Trophoblast cell (in vitro differentiated cells and primary cell): ENCODE measurements at regions not wholly inside any gene's neighbourhood (a gene's known extent, or its start where the extent isn't known, plus 50 kb on each side); places are given as distances from the start of the nearest gene placed in this dataset.
"Not testable (repeated sequence)": the region's sequence is repeated elsewhere in the genome, so short reads cannot be mapped to it uniquely, and the experiment has no call there.

Source experiments
- DNase-seq, 2 donors: peaks; one replicate each; pipeline ENCODE4 v3.0.0-alpha.2; 2016
- H2AFZ ChIP-seq: 2 replicates; pipeline ENCODE4 v1.6.1; 2013; ENCODE audit warnings: low read length, moderate library complexity, mild to moderate bottlenecking; ENCODE audit not compliant: insufficient read depth, poor library complexity
- H2AK5ac ChIP-seq: 2 replicates; pipeline ENCODE4 v1.6.1; 2013; ENCODE audit warnings: mild to moderate bottlenecking, low read length
- H2BK120ac ChIP-seq: 2 replicates; pipeline ENCODE4 v1.6.1; 2013; ENCODE audit warnings: low read length, mild to moderate bottlenecking, moderate library complexity; ENCODE audit not compliant: insufficient read depth, poor library complexity
- H2BK12ac ChIP-seq: 2 replicates; pipeline ENCODE4 v1.6.1; 2013; ENCODE audit warnings: mild to moderate bottlenecking, low read length, moderate library complexity
- H2BK5ac ChIP-seq: 2 replicates; pipeline ENCODE4 v1.6.1; 2013; ENCODE audit warnings: low read length, low read depth, moderate library complexity, mild to moderate bottlenecking; ENCODE audit not compliant: poor library complexity
- H3K14ac ChIP-seq: 2 replicates; pipeline ENCODE4 v1.6.1; 2013; ENCODE audit warnings: mild to moderate bottlenecking, low read length
- H3K18ac ChIP-seq: 2 replicates; pipeline ENCODE4 v1.6.1; 2013; ENCODE audit warnings: mild to moderate bottlenecking, low read length
- H3K23ac ChIP-seq: 2 replicates; pipeline ENCODE4 v1.6.1; 2013; ENCODE audit warnings: low read length
- H3K27ac ChIP-seq: 2 replicates; pipeline ENCODE4 v1.5.1; 2013; ENCODE audit warnings: low read depth, mild to moderate bottlenecking, inconsistent platforms, low read length, moderate library complexity
- H3K27me3 ChIP-seq: 2 replicates; pipeline ENCODE4 v1.6.1; 2013; ENCODE audit warnings: inconsistent platforms, mild to moderate bottlenecking, low read length, moderate library complexity; ENCODE audit not compliant: insufficient read depth
- H3K36me3 ChIP-seq, 2 experiments: 1 replicate in 1 of 2; 2 replicates in 1 of 2; pipeline ENCODE4 v1.6.1; 2013; ENCODE audit warnings: low read length in 2 of 2, mild to moderate bottlenecking in 2 of 2, moderate library complexity in 1 of 2; ENCODE audit not compliant: insufficient read depth in 2 of 2, control insufficient read depth in 1 of 2
- H3K4ac ChIP-seq: 2 replicates; pipeline ENCODE4 v1.6.1; 2013; ENCODE audit warnings: low read depth, mild to moderate bottlenecking, low read length, moderate library complexity
- H3K4me1 ChIP-seq, 2 experiments: 1 replicate in 1 of 2; 2 replicates in 1 of 2; pipeline ENCODE4 v1.6.1; 2013; ENCODE audit warnings: low read length in 2 of 2, mild to moderate bottlenecking in 2 of 2, moderate library complexity in 1 of 2; ENCODE audit not compliant: insufficient read depth in 2 of 2, control insufficient read depth in 1 of 2
- H3K4me2 ChIP-seq: 2 replicates; pipeline ENCODE4 v1.6.1; 2013; ENCODE audit warnings: inconsistent platforms, mild to moderate bottlenecking, low read length, moderate library complexity
- H3K4me3 ChIP-seq: 2 replicates; pipeline ENCODE4 v1.5.1; 2013; ENCODE audit warnings: mild to moderate bottlenecking, low read depth, low read length, inconsistent platforms
- H3K79me1 ChIP-seq: one replicate; pipeline ENCODE4 v1.6.1; 2013; ENCODE audit warnings: low read length
- H3K79me2 ChIP-seq: 2 replicates; pipeline ENCODE4 v1.6.1; 2013; ENCODE audit warnings: low read length, mild to moderate bottlenecking; ENCODE audit not compliant: control insufficient read depth, insufficient read depth, poor library complexity
- H3K9ac ChIP-seq: 2 replicates; pipeline ENCODE4 v1.6.1; 2013; ENCODE audit warnings: mild to moderate bottlenecking, low read length
- H3K9me3 ChIP-seq: 2 replicates; pipeline ENCODE4 v1.6.1; 2013; ENCODE audit warnings: low read depth, mild to moderate bottlenecking, control low read depth, inconsistent platforms, low read length; ENCODE audit not compliant: insufficient read depth
- H4K12ac ChIP-seq: 2 replicates; pipeline ENCODE4 v1.6.1; 2013; ENCODE audit warnings: low read depth, mild to moderate bottlenecking, low read length, moderate library complexity
- H4K8ac ChIP-seq: 2 replicates; pipeline ENCODE4 v1.6.1; 2013; ENCODE audit warnings: low read depth, mild to moderate bottlenecking, low read length, moderate library complexity
- H4K91ac ChIP-seq: one replicate; pipeline ENCODE4 v1.6.1; 2013; ENCODE audit warnings: low read depth, mild to moderate bottlenecking, low read length, moderate library complexity
- WGBS: extraction: QIAGEN DNeasy Blood & Tissue Kit; methylation state at CpG from one replicate; pipeline ENCODE4 v1.1.7; 2013; ENCODE audit warnings: missing lambda C conversion rate; ENCODE audit not compliant: insufficient read length, insufficient coverage; ENCODE audit errors: extremely low coverage; 5-methylcytosine and 5-hydroxymethylcytosine counted together

DNA sequence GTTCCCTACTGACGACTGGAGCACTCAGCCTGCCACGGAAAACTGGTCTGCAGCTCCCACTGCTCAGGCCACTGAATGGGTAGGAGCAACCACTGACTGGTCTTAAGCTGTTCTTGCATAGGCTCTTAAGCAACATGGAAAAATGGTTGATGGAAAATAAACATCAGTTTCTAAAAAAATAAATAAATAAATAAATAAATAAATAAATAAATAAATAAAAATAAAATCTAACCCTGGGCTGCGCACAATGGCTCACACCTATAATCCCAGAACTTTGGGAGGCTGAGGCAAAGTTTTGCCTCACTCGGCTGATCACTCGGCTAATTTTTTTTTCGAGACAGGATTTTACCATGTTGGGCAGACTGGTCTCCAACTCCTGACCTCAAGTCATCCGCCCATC is 102.0 kb upstream of the DUSP21 start:
- H3K27me3 ChIP-seq, H3K9ac ChIP-seq, H3K4me3 ChIP-seq, DNase-seq, H3K4me1 ChIP-seq, H4K12ac ChIP-seq, H3K4ac ChIP-seq, H2AK5ac ChIP-seq, H2BK5ac ChIP-seq, H3K23ac ChIP-seq, H2AFZ ChIP-seq, H3K27ac ChIP-seq, H3K9me3 ChIP-seq, H3K36me3 ChIP-seq, H3K79me1 ChIP-seq, H3K4me2 ChIP-seq, H3K79me2 ChIP-seq, H3K18ac ChIP-seq, H2BK12ac ChIP-seq, H4K8ac ChIP-seq, H3K14ac ChIP-seq, H2BK120ac ChIP-seq, H4K91ac ChIP-seq: not testable (repeated sequence)
- no CpG with 5 or more reads among the region's 7 CpGs for WGBS

DNA sequence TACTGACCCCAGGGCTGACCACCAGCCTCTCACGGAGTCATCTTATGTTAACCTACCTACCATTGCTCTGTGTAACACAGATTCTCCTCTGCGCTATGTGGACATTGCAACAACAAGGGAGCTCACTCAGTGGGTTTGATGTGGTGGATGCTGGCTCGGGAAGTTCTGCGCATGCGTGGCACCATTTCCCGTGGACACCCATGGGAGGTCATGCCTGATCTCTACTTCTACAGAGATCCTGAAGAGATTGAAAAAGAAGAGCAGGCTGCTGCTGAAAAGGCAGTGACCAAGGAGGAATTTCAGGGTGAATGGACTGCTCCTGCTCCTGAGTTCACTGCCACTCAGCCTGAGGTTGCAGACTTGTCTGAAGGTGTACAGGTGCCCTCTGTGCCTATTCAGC is 102.4 kb upstream of the DUSP21 start:
- H4K8ac ChIP-seq, H4K91ac ChIP-seq, H3K14ac ChIP-seq, H3K79me2 ChIP-seq, H2BK120ac ChIP-seq, H3K18ac ChIP-seq, H2AFZ ChIP-seq, H3K4me2 ChIP-seq, H3K9ac ChIP-seq, H2BK5ac ChIP-seq, H3K27me3 ChIP-seq, H2BK12ac ChIP-seq, H2AK5ac ChIP-seq, H3K9me3 ChIP-seq, H3K4me1 ChIP-seq, H3K36me3 ChIP-seq, H3K4me3 ChIP-seq, H3K23ac ChIP-seq, H3K4ac ChIP-seq, DNase-seq, H3K79me1 ChIP-seq, H4K12ac ChIP-seq, H3K27ac ChIP-seq: not testable (repeated sequence)
- WGBS = no CpG with 5 or more reads among the region's 6 CpGs

GRCh38 chrX:44735498-44735897 is 108.3 kb upstream of the DUSP21 start:
- Histone ChIP-seq H3K23ac (no peak overlapping the region), H3K4me3 (no peak overlapping the region), H3K18ac (no peak overlapping the region), H2BK5ac (no peak overlapping the region), H3K9ac (no peak overlapping the region), H3K27me3 (no peaks in the 10 kb centered on the region), H4K91ac (no peak overlapping the region), H3K79me2 (no peaks in the 10 kb centered on the region), H3K79me1 (no peaks in the 10 kb centered on the region), H3K27ac (no peak overlapping the region), H4K8ac (no peak overlapping the region), H2BK120ac (no peak overlapping the region), H3K36me3 (no peaks in the 10 kb centered on the region), H3K4ac (no peak overlapping the region), H2BK12ac (no peak overlapping the region), H3K14ac (no peak overlapping the region), H2AK5ac (no peak overlapping the region), H4K12ac (no peak overlapping the region), H3K4me1 (no peaks in the 10 kb centered on the region), H2AFZ (no peak overlapping the region), H3K9me3 (no peaks in the 10 kb centered on the region), H3K4me2 (no peak overlapping the region)
- DNase-seq = no peak
- no CpG with 5 or more reads among the region's 2 CpGs for WGBS

DNA sequence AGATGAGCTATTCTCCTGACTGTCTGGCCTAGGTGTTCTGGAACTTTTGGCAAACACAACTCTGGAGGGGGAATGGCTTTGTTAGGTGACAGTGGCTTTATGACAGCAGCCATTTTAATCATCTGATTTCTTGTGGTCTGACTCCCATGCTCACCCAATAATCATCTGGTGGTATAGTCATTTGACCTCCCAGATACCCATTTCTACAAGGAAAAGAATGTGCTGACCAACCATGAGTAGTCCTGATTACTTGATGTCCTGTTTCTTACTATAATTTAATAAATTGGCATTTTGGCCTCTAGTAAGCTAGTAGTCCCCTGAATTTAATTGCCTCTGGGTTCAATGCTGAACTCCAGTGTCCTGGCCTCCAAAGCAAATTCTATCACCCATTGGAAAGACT is 109.9 kb upstream of the DUSP21 start:
- Histone ChIP-seq H2AK5ac (no peak overlapping the region), H3K9ac (no peak overlapping the region), H3K4ac (no peak overlapping the region), H2BK12ac (no peak overlapping the region), H3K27me3 (no peaks in the 10 kb centered on the region), H2BK5ac (no peak overlapping the region), H4K91ac (no peak overlapping the region), H3K79me2 (no peaks in the 10 kb centered on the region), H3K27ac (no peak overlapping the region), H2BK120ac (no peak overlapping the region), H3K18ac (no peak overlapping the region), H3K4me1 (no peaks in the 10 kb centered on the region), H2AFZ (no peak overlapping the region), H3K79me1 (no peaks in the 10 kb centered on the region), H3K4me2 (no peak overlapping the region), H3K23ac (no peak overlapping the region), H3K4me3 (no peak overlapping the region), H3K14ac (no peak overlapping the region), H4K8ac (no peak overlapping the region), H3K36me3 (no peaks in the 10 kb centered on the region), H3K9me3 (no peaks in the 10 kb centered on the region), H4K12ac (no peak overlapping the region)
- DNase-seq = no peak

- Histone ChIP-seq H3K4me2 (no peak overlapping the region), H3K9me3 (no peaks in the 10 kb centered on the region), H2BK120ac (no peak overlapping the region), H3K4me3 (no peak overlapping the region), H4K91ac (no peak overlapping the region), H4K8ac (no peak overlapping the region), H3K36me3 (no peaks in the 10 kb centered on the region), H3K79me1 (no peaks in the 10 kb centered on the region), H2AFZ (no peak overlapping the region), H3K9ac (no peak overlapping the region), H2BK12ac (no peak overlapping the region), H3K18ac (no peak overlapping the region), H4K12ac (no peak overlapping the region), H3K14ac (no peak overlapping the region), H3K4me1 (peaks cover 2 to 3% of the 10 kb centered on the region in 2 experiments), H3K27ac (no peak overlapping the region), H2BK5ac (no peak overlapping the region), H3K23ac (no peak overlapping the region), H2AK5ac (no peak overlapping the region), H3K27me3 (no peaks in the 10 kb centered on the region), H3K4ac (no peak overlapping the region), H3K79me2 (no peaks in the 10 kb centered on the region)
- WGBS = no CpG with 5 or more reads among the region's 2 CpGs
- DNase-seq = no peak
Observed at GRCh38 chrX:44731160-44731559, 112.7 kb upstream of the DUSP21 start.
